Trophoblast cell (in vitro differentiated cells and primary cell): ENCODE measurements at regions not wholly inside any gene's neighbourhood (a gene's known extent, or its start where the extent isn't known, plus 50 kb on each side); places are given as distances from the start of the nearest gene placed in this dataset.

ENCODE experiments used
- DNase-seq, 2 donors: peaks; one replicate each; pipeline ENCODE4 v3.0.0-alpha.2; 2016
- H2AFZ ChIP-seq: 2 replicates; pipeline ENCODE4 v1.6.1; 2013; ENCODE audit warnings: low read length, moderate library complexity, mild to moderate bottlenecking; ENCODE audit not compliant: insufficient read depth, poor library complexity
- H2AK5ac ChIP-seq: 2 replicates; pipeline ENCODE4 v1.6.1; 2013; ENCODE audit warnings: mild to moderate bottlenecking, low read length
- H2BK120ac ChIP-seq: 2 replicates; pipeline ENCODE4 v1.6.1; 2013; ENCODE audit warnings: low read length, mild to moderate bottlenecking, moderate library complexity; ENCODE audit not compliant: insufficient read depth, poor library complexity
- H2BK12ac ChIP-seq: 2 replicates; pipeline ENCODE4 v1.6.1; 2013; ENCODE audit warnings: mild to moderate bottlenecking, low read length, moderate library complexity
- H2BK5ac ChIP-seq: 2 replicates; pipeline ENCODE4 v1.6.1; 2013; ENCODE audit warnings: low read length, low read depth, moderate library complexity, mild to moderate bottlenecking; ENCODE audit not compliant: poor library complexity
- H3K14ac ChIP-seq: 2 replicates; pipeline ENCODE4 v1.6.1; 2013; ENCODE audit warnings: mild to moderate bottlenecking, low read length
- H3K18ac ChIP-seq: 2 replicates; pipeline ENCODE4 v1.6.1; 2013; ENCODE audit warnings: mild to moderate bottlenecking, low read length
- H3K23ac ChIP-seq: 2 replicates; pipeline ENCODE4 v1.6.1; 2013; ENCODE audit warnings: low read length
- H3K27ac ChIP-seq: 2 replicates; pipeline ENCODE4 v1.5.1; 2013; ENCODE audit warnings: low read depth, mild to moderate bottlenecking, inconsistent platforms, low read length, moderate library complexity
- H3K27me3 ChIP-seq: 2 replicates; pipeline ENCODE4 v1.6.1; 2013; ENCODE audit warnings: inconsistent platforms, mild to moderate bottlenecking, low read length, moderate library complexity; ENCODE audit not compliant: insufficient read depth
- H3K36me3 ChIP-seq, 2 experiments: 1 replicate in 1 of 2; 2 replicates in 1 of 2; pipeline ENCODE4 v1.6.1; 2013; ENCODE audit warnings: low read length in 2 of 2, mild to moderate bottlenecking in 2 of 2, moderate library complexity in 1 of 2; ENCODE audit not compliant: insufficient read depth in 2 of 2, control insufficient read depth in 1 of 2
- H3K4ac ChIP-seq: 2 replicates; pipeline ENCODE4 v1.6.1; 2013; ENCODE audit warnings: low read depth, mild to moderate bottlenecking, low read length, moderate library complexity
- H3K4me1 ChIP-seq, 2 experiments: 1 replicate in 1 of 2; 2 replicates in 1 of 2; pipeline ENCODE4 v1.6.1; 2013; ENCODE audit warnings: low read length in 2 of 2, mild to moderate bottlenecking in 2 of 2, moderate library complexity in 1 of 2; ENCODE audit not compliant: insufficient read depth in 2 of 2, control insufficient read depth in 1 of 2
- H3K4me2 ChIP-seq: 2 replicates; pipeline ENCODE4 v1.6.1; 2013; ENCODE audit warnings: inconsistent platforms, mild to moderate bottlenecking, low read length, moderate library complexity
- H3K4me3 ChIP-seq: 2 replicates; pipeline ENCODE4 v1.5.1; 2013; ENCODE audit warnings: mild to moderate bottlenecking, low read depth, low read length, inconsistent platforms
- H3K79me1 ChIP-seq: one replicate; pipeline ENCODE4 v1.6.1; 2013; ENCODE audit warnings: low read length
- H3K79me2 ChIP-seq: 2 replicates; pipeline ENCODE4 v1.6.1; 2013; ENCODE audit warnings: low read length, mild to moderate bottlenecking; ENCODE audit not compliant: control insufficient read depth, insufficient read depth, poor library complexity
- H3K9ac ChIP-seq: 2 replicates; pipeline ENCODE4 v1.6.1; 2013; ENCODE audit warnings: mild to moderate bottlenecking, low read length
- H3K9me3 ChIP-seq: 2 replicates; pipeline ENCODE4 v1.6.1; 2013; ENCODE audit warnings: low read depth, mild to moderate bottlenecking, control low read depth, inconsistent platforms, low read length; ENCODE audit not compliant: insufficient read depth
- H4K12ac ChIP-seq: 2 replicates; pipeline ENCODE4 v1.6.1; 2013; ENCODE audit warnings: low read depth, mild to moderate bottlenecking, low read length, moderate library complexity
- H4K8ac ChIP-seq: 2 replicates; pipeline ENCODE4 v1.6.1; 2013; ENCODE audit warnings: low read depth, mild to moderate bottlenecking, low read length, moderate library complexity
- H4K91ac ChIP-seq: one replicate; pipeline ENCODE4 v1.6.1; 2013; ENCODE audit warnings: low read depth, mild to moderate bottlenecking, low read length, moderate library complexity
- WGBS: extraction: QIAGEN DNeasy Blood & Tissue Kit; methylation state at CpG from one replicate; pipeline ENCODE4 v1.1.7; 2013; ENCODE audit warnings: missing lambda C conversion rate; ENCODE audit not compliant: insufficient read length, insufficient coverage; ENCODE audit errors: extremely low coverage; 5-methylcytosine and 5-hydroxymethylcytosine counted together

DNA sequence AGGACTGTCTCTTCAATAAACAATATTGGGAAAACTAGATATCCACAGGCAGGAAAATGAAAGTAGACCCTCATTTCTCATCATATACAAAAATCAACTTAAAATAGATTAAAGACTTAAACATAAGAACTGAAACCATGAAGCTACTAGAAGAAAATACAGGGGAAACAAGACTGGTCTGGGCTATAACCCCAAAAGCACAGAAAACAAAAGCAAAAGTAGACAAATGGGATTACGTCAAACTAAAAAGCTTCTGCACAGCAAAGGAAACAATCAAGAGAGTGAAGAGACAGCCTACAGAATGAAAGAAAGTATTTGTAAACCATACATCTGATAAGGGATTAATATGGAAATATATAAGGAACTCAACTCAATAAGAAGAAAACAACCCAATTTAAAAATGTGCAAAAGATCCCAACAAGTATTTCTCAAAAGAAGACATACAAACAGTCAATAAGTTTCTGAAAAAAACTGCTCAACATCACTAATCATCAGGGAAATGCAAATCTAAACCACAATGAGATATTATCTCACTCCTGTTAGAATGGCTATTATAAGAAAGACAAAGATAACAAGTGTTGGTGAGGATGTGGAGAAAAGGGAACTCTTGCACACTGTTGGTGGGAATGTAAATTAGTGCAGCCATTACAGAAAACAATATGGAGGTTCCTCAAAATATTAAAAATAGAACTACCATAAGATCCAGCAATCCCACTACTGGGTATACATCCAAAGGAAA is 325.3 kb upstream of the RASGEF1B start:
- Histone ChIP-seq H3K27ac (no peak overlapping the region), H3K18ac (no peak overlapping the region), H3K9ac (no peak overlapping the region), H3K9me3 (no peaks in the 10 kb centered on the region), H4K8ac (no peak overlapping the region), H3K4ac (no peak overlapping the region), H3K4me1 (no peaks in the 10 kb centered on the region), H4K91ac (no peak overlapping the region), H2BK12ac (no peak overlapping the region), H2AK5ac (no peak overlapping the region), H3K79me2 (no peaks in the 10 kb centered on the region), H3K79me1 (no peaks in the 10 kb centered on the region), H3K4me3 (no peak overlapping the region), H3K14ac (no peak overlapping the region), H2AFZ (no peak overlapping the region), H2BK120ac (no peak overlapping the region), H2BK5ac (no peak overlapping the region), H3K27me3 (no peaks in the 10 kb centered on the region), H3K4me2 (no peak overlapping the region), H4K12ac (no peak overlapping the region), H3K36me3 (no peaks in the 10 kb centered on the region), H3K23ac (no peak overlapping the region)
- no CpG with 5 or more reads among the region's 1 CpG for WGBS
- DNase-seq, result no peak

DNA sequence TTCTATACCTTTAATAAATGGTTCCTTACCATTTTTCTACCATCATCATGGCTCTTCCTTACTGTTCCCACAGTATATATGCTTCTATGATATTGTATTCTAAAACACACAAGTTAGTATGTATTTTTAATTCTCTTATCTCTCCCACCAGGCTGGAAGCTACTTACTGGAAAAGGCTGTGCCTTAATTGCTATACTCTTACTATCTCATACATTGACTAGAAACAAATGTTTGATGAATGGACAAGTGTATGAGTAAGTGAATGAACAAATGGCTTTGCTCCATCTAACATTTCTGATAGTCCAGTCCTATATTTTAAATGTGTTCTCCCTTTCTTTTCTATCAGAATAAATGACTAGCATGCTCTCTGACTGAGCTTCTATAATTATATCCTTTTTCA is 320.8 kb upstream of the RASGEF1B start:
- no peak overlapping the region for H2BK12ac ChIP-seq
- H3K27me3 ChIP-seq, result no peaks in the 10 kb centered on the region
- no peak overlapping the region for H4K12ac ChIP-seq
- DNase-seq, result no peak
- H3K9ac ChIP-seq, result no peak overlapping the region
- no peaks in the 10 kb centered on the region for H3K36me3 ChIP-seq
- H3K27ac ChIP-seq, result no peak overlapping the region
- H4K91ac ChIP-seq, result no peak overlapping the region
- no peak overlapping the region for H2BK5ac ChIP-seq
- no peak overlapping the region for H2AK5ac ChIP-seq
- H3K14ac ChIP-seq, result no peak overlapping the region
- H2AFZ ChIP-seq, result no peak overlapping the region
- H2BK120ac ChIP-seq, result no peak overlapping the region
- H3K79me2 ChIP-seq, result no peaks in the 10 kb centered on the region
- H3K4me2 ChIP-seq, result no peak overlapping the region
- no peak overlapping the region for H3K23ac ChIP-seq
- no peaks in the 10 kb centered on the region for H3K9me3 ChIP-seq
- H4K8ac ChIP-seq, result no peak overlapping the region
- H3K4ac ChIP-seq, result no peak overlapping the region
- H3K4me3 ChIP-seq, result no peak overlapping the region
- no peaks in the 10 kb centered on the region for H3K4me1 ChIP-seq
- H3K79me1 ChIP-seq, result no peaks in the 10 kb centered on the region
- no peak overlapping the region for H3K18ac ChIP-seq

DNA sequence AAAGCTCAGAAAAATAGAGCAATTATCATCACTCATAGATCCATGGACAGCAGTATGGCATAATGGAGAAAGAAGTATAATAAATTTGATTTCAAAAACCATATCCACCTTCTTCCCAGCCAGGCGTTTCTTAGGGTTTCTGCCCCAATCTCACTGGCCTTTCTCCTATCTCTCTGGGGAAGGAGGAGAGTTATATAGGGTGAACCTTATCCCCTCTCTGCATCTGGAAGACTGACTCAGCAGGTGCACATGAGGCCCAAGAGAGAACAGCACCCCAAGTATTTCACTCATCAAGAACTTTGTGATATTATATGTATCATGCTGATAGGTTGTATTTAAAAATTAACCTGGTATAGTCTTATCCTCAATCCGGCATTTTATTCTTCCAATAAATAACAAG is 318.8 kb upstream of the RASGEF1B start:
- H2BK5ac ChIP-seq, result no peak overlapping the region
- no peak overlapping the region for H2AK5ac ChIP-seq
- no peak overlapping the region for H2AFZ ChIP-seq
- H3K14ac ChIP-seq, result no peak overlapping the region
- H2BK120ac ChIP-seq, result no peak overlapping the region
- H4K12ac ChIP-seq, result no peak overlapping the region
- no peaks in the 10 kb centered on the region for H3K9me3 ChIP-seq
- no peak overlapping the region for H3K4ac ChIP-seq
- no peak overlapping the region for H3K4me2 ChIP-seq
- no peaks in the 10 kb centered on the region for H3K79me1 ChIP-seq
- WGBS, result no CpG with 5 or more reads among the region's 2 CpGs
- H3K4me3 ChIP-seq, result no peak overlapping the region
- DNase-seq, result no peak
- no peak overlapping the region for H3K9ac ChIP-seq
- H4K8ac ChIP-seq, result no peak overlapping the region
- H3K36me3 ChIP-seq, result no peaks in the 10 kb centered on the region
- H2BK12ac ChIP-seq, result no peak overlapping the region
- no peak overlapping the region for H4K91ac ChIP-seq
- H3K4me1 ChIP-seq, result no peaks in the 10 kb centered on the region
- H3K27ac ChIP-seq, result no peak overlapping the region
- no peaks in the 10 kb centered on the region for H3K79me2 ChIP-seq
- H3K23ac ChIP-seq, result no peak overlapping the region
- H3K18ac ChIP-seq, result no peak overlapping the region
- H3K27me3 ChIP-seq, result no peaks in the 10 kb centered on the region

DNA sequence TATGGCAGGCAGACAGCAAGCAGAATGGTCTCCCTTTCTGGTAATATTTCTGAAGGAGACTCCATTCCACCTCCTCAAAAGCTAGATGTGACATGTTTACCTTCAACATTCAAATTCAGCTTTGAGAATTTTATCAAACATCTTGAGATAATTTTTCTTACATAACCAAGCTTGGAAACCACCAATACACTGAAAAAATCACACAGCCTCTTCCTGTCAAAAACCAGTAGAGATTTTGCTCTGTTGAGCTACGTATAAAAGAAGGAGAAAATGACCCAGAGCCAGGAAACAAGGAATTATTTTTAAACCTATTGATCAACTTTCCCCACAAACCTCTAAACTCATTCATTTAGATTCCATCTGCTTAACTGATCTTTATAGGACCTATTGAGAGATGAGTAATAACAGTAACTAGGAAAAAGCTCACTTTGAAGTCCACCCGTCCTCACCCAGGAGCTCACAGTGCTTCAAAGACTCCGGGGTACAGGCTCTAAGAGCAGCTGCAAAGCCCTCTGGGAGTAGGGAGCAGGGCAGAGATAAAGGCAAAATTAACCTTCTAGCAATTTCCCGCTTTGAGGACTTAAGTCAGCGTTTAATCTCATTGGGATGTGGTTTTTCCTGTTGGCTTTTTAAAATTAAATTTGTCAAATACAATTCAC is 318.2 kb upstream of the RASGEF1B start:
- Histone ChIP-seq H2AFZ (no peak overlapping the region), H3K18ac (no peak overlapping the region), H2BK12ac (no peak overlapping the region), H4K12ac (no peak overlapping the region), H3K4me1 (no peaks in the 10 kb centered on the region), H3K9me3 (no peaks in the 10 kb centered on the region), H3K4me2 (no peak overlapping the region), H3K4me3 (no peak overlapping the region), H3K79me2 (no peaks in the 10 kb centered on the region), H4K91ac (no peak overlapping the region), H2BK120ac (no peak overlapping the region), H4K8ac (no peak overlapping the region), H3K23ac (no peak overlapping the region), H2AK5ac (no peak overlapping the region), H3K79me1 (no peaks in the 10 kb centered on the region), H3K14ac (no peak overlapping the region), H3K27me3 (no peaks in the 10 kb centered on the region), H3K36me3 (no peaks in the 10 kb centered on the region), H3K4ac (no peak overlapping the region), H3K27ac (no peak overlapping the region), H2BK5ac (no peak overlapping the region), H3K9ac (no peak overlapping the region)
- DNase-seq, result no peak
- no CpG with 5 or more reads among the region's 5 CpGs for WGBS
